ENCODE measurements at regions not wholly inside any gene's neighbourhood (a gene's known extent, or its start where the extent isn't known, plus 50 kb on each side); places are given as distances from the start of the nearest gene placed in this dataset.
"Not testable (repeated sequence)": the region's sequence is repeated elsewhere in the genome, so short reads cannot be mapped to it uniquely, and the experiment has no call there.

DNA sequence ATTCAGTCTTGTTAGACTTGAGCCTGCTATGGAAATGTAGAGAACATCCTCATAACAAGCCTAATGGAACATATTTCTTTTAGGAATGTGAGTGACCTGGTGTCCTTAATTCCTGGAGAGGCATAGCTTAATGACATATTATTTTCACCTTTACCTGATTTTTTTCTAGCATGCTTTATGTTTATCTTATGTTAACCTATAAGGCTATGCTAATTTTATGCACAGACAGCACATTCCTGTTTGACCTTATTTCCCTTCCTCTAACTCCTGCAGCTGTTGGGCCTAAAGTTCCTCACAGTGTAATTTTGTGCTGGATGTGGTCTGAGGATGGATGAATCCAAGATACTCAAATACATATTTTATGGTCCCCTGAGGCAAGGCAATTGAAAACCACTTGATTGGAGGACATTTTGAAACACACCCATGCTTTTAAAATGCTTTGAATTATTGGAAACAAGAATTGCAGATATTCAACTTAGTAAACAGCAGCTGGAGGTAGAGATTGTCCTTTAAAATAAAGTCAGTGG lies 111.5 kb downstream of the LARP7 start:
- DNase-seq (no peak), ATAC-seq (no peak)
- no peaks in the 10 kb centered on the region for H3K9me3 ChIP-seq
- H3K4me3 ChIP-seq, result no peak overlapping the region
- no peaks in the 10 kb centered on the region for H3K36me3 ChIP-seq (ENCODE audit: low read depth)
- intact Hi-C loops (cut with DNase I, micrococcal nuclease), result no loop called here
- no peak for TF ChIP-seq CTCF (IDR thresholded peaks at IDR 0.05)
- no peaks in the 10 kb centered on the region for H3K4me1 ChIP-seq (ENCODE audit: low read depth)

GRCh38 chr4:112750749-112751148 lies 113.8 kb downstream of the LARP7 start:
- H3K4me3 ChIP-seq; ATAC-seq; H3K4me1 ChIP-seq (ENCODE audit: low read depth); H3K36me3 ChIP-seq (ENCODE audit: low read depth); DNase-seq; intact Hi-C loops (cut with DNase I, micrococcal nuclease); H3K9me3 ChIP-seq: not testable (repeated sequence)

DNA sequence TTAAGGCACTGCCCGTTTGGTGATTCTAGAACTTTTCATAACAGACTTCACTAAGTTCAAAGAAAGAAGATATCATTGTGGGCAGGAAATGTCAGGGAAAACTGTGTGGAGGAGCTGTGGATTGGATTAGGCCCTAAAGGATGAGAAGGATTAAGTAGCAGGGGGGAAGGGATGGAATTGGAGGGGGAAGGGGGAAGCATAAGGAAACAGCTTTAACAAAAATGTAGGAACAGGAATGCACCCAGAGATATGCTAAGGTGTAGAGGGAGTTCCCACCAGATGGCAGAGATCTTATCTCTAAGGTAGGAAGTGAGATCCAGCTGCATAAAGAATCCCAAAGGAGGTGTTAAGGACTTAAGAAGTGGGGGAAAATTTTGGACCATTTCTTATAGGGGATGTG lies 114.5 kb downstream of the LARP7 start:
- no peak for ATAC-seq
- Histone ChIP-seq H3K4me1 (ENCODE audit: low read depth) (no peaks in the 10 kb centered on the region), H3K4me3 (no peak overlapping the region), H3K9me3 (no peaks in the 10 kb centered on the region), H3K36me3 (ENCODE audit: low read depth) (no peaks in the 10 kb centered on the region)
- intact Hi-C loops (cut with DNase I, micrococcal nuclease), result no loop called here
- no peak for TF ChIP-seq CTCF (IDR thresholded peaks at IDR 0.05)
- no peak for DNase-seq

- no peaks in the 10 kb centered on the region for H3K36me3 ChIP-seq (ENCODE audit: low read depth)
- no peak for TF ChIP-seq CTCF (IDR thresholded peaks at IDR 0.05)
- no peak overlapping the region for H3K4me3 ChIP-seq
- no peaks in the 10 kb centered on the region for H3K9me3 ChIP-seq
- intact Hi-C loops (cut with DNase I, micrococcal nuclease), result no loop called here
- H3K4me1 ChIP-seq (ENCODE audit: low read depth), result no peaks in the 10 kb centered on the region
- DNase-seq (no peak), ATAC-seq (no peak)
Measured at GRCh38 chr4:112752061-112752460, 115.1 kb downstream of the LARP7 start.

- Histone ChIP-seq H3K4me1 (ENCODE audit: low read depth) (no peaks in the 10 kb centered on the region), H3K36me3 (ENCODE audit: low read depth) (no peaks in the 10 kb centered on the region), H3K9me3 (no peaks in the 10 kb centered on the region), H3K4me3 (no peak overlapping the region)
- intact Hi-C loops (cut with DNase I, micrococcal nuclease), result no loop called here
- no peak for ATAC-seq
- no peak for DNase-seq
- TF ChIP-seq CTCF (IDR thresholded peaks at IDR 0.05), result no peak
Measured at GRCh38 chr4:112752510-112752909, 115.6 kb downstream of the LARP7 start.

- TF ChIP-seq CTCF (IDR thresholded peaks at IDR 0.05), result no peak
- no peak for DNase-seq
- ATAC-seq, result no peak
- Histone ChIP-seq H3K36me3 (ENCODE audit: low read depth) (no peaks in the 10 kb centered on the region), H3K9me3 (no peaks in the 10 kb centered on the region), H3K4me3 (no peak overlapping the region), H3K4me1 (ENCODE audit: low read depth) (no peaks in the 10 kb centered on the region)
- intact Hi-C loops (cut with DNase I, micrococcal nuclease), result no loop called here
Measured at GRCh38 chr4:112753333-112753732, 116.4 kb downstream of the LARP7 start.
